Kidney (tissue), 13 donors: ENCODE measurements at regions not wholly inside any gene's neighbourhood (a gene's known extent, or its start where the extent isn't known, plus 50 kb on each side); places are given as distances from the start of the nearest gene placed in this dataset.

Source experiments
- DNase-seq, 5 donors: peaks; one replicate each; pipeline ENCODE4 v3.0.0-alpha.2; 2013 to 2020
- FAIRE-seq: peaks from 2 replicates; lab custom pipeline; 2012; peaks lifted over from hg19 to GRCh38; lab: Jason Lieb, UNC
- H3K27ac ChIP-seq, 2 donors: one replicate each; pipeline ENCODE4 v1.7.0; 2013; ENCODE audit warnings: low read depth in 2 of 2, low read length in 2 of 2, inconsistent platforms in 1 of 2
- H3K27me3 ChIP-seq: one replicate; pipeline ENCODE4 v1.7.1; 2013; ENCODE audit warnings: low read length, inconsistent platforms; ENCODE audit not compliant: control insufficient read depth, insufficient read depth
- H3K36me3 ChIP-seq, 3 donors: one replicate each; pipeline versions ENCODE4 v1.7.0 to v1.7.1; 2013; ENCODE audit warnings: low read length in 3 of 3, control low read depth in 1 of 3, inconsistent platforms in 1 of 3; ENCODE audit not compliant: insufficient read depth in 3 of 3, control insufficient read depth in 2 of 3
- H3K4me1 ChIP-seq, 3 donors: one replicate each; pipeline versions ENCODE4 v1.7.0 to v1.7.1; 2013; ENCODE audit warnings: low read length in 3 of 3, inconsistent platforms in 1 of 3, low read depth in 1 of 3; ENCODE audit not compliant: control insufficient read depth in 2 of 3, insufficient read depth in 2 of 3
- H3K4me3 ChIP-seq, 3 donors: one replicate each; pipeline versions ENCODE4 v1.7.0 to v1.8.1; 2013; ENCODE audit warnings: low read length in 3 of 3, control low read depth in 1 of 3, inconsistent platforms in 1 of 3
- H3K9ac ChIP-seq, 3 donors: one replicate each; pipeline versions ENCODE4 v1.7.0 to v1.7.1; 2013; ENCODE audit warnings: low read length in 3 of 3, control low read depth in 1 of 3, inconsistent platforms in 1 of 3
- H3K9me3 ChIP-seq, 3 donors: one replicate each; pipeline versions ENCODE4 v1.7.0 to v1.7.1; 2013; ENCODE audit warnings: low read length in 3 of 3, control low read depth in 1 of 3, inconsistent platforms in 1 of 3; ENCODE audit not compliant: control insufficient read depth in 2 of 3, insufficient read depth in 1 of 3
- CTCF ChIP-seq: IDR thresholded peaks from 3 replicates; pipeline ENCODE4 v1.5.1; 2012; ENCODE audit warnings: mild to moderate bottlenecking, moderate library complexity, borderline replicate concordance; ENCODE audit not compliant: insufficient read depth; ENCODE audit errors: extremely low read depth
- intact Hi-C: fragments of 100-400 bp; cut with DNase I; formaldehyde crosslinking; loops from one replicate; pipeline ENCODE4 v1.11.1; 2022
- donor health status: control.
- donor health status: control.
- donor health status: control.
- donor health status: control.
- donor health status: control.
- donor health status: DM: yes; HTN: yes; CAD: no.
- donor health status: Normal renal cell carcinoma (clear cell type).

- FAIRE-seq = no peak
- intact Hi-C loops = no loop called here
Measured at GRCh38 chr10:128777342-128777741, 651.1 kb upstream of the MKI67 start.

GRCh38 chr10:128779416-128779815 is 653.2 kb upstream of the MKI67 start:
- no peak for DNase-seq
- H3K27ac ChIP-seq = no peak overlapping the region
- no peak for FAIRE-seq
- no peaks in the 10 kb centered on the region for H3K4me1 ChIP-seq
- H3K9ac ChIP-seq = no peak overlapping the region
- intact Hi-C loops = no loop called here
- TF ChIP-seq CTCF = no peak
- H3K36me3 ChIP-seq = no peaks in the 10 kb centered on the region
- no peak overlapping the region for H3K4me3 ChIP-seq
- H3K27me3 ChIP-seq = no peaks in the 10 kb centered on the region
- no peaks in the 10 kb centered on the region for H3K9me3 ChIP-seq

More at GRCh38 chr10:128777342-128777741, 651.1 kb upstream of the MKI67 start:
- H3K9me3 ChIP-seq = no peaks in the 10 kb centered on the region
- no peak overlapping the region for H3K27ac ChIP-seq
- no peaks in the 10 kb centered on the region for H3K27me3 ChIP-seq
- no peak overlapping the region for H3K4me3 ChIP-seq
- no peak for TF ChIP-seq CTCF
- no peaks in the 10 kb centered on the region for H3K36me3 ChIP-seq
- no peaks in the 10 kb centered on the region for H3K4me1 ChIP-seq
- DNase-seq = no peak
- H3K9ac ChIP-seq = no peak overlapping the region

- Histone ChIP-seq H3K9me3 (no peaks in the 10 kb centered on the region), H3K4me3 (no peak overlapping the region), H3K27ac (no peak overlapping the region), H3K4me1 (no peaks in the 10 kb centered on the region), H3K36me3 (no peaks in the 10 kb centered on the region), H3K9ac (no peak overlapping the region), H3K27me3 (no peaks in the 10 kb centered on the region)
- intact Hi-C loops = no loop called here
- DNase-seq (no peak), FAIRE-seq (no peak)
- TF ChIP-seq CTCF = no peak
Measured at GRCh38 chr10:128780156-128780761, 654.0 kb upstream of the MKI67 start.

GRCh38 chr10:128781637-128782036 is 655.4 kb upstream of the MKI67 start:
- Histone ChIP-seq H3K27me3 (no peaks in the 10 kb centered on the region), H3K4me3 (no peak overlapping the region), H3K9me3 (no peaks in the 10 kb centered on the region), H3K36me3 (no peaks in the 10 kb centered on the region), H3K27ac (no peak overlapping the region), H3K4me1 (no peaks in the 10 kb centered on the region), H3K9ac (no peak overlapping the region)
- intact Hi-C loops = no loop called here
- FAIRE-seq (no peak), DNase-seq (no peak)
- TF ChIP-seq CTCF = no peak
